ENCODE measurements at regions not wholly inside any gene's neighbourhood (a gene's known extent, or its start where the extent isn't known, plus 50 kb on each side); places are given as distances from the start of the nearest gene placed in this dataset.

DNA sequence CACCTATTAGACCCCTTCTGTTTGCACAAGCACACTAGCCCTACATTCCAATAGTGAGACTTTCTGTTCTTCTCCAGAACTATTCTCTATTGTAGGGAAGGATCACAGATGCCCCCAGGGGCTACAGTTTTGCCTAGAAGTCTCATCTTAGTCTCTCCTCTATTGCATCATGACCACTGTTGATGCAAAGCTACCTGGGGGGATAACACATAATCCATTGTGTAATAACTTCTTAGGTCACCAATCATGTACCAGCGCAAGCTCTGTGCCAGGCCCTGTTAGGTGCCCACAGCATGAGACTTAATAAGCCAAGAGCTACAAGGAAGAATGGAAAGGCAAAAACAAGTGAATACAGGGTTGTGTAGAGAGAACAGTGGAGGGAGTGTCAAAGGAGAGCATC, 98.1 kb upstream of the TNFAIP3 start:
- no peak for DNase-seq (ENCODE audit: low read depth in 1 of 2, low spot score in 1 of 2)
- TF ChIP-seq, protein P1, sequence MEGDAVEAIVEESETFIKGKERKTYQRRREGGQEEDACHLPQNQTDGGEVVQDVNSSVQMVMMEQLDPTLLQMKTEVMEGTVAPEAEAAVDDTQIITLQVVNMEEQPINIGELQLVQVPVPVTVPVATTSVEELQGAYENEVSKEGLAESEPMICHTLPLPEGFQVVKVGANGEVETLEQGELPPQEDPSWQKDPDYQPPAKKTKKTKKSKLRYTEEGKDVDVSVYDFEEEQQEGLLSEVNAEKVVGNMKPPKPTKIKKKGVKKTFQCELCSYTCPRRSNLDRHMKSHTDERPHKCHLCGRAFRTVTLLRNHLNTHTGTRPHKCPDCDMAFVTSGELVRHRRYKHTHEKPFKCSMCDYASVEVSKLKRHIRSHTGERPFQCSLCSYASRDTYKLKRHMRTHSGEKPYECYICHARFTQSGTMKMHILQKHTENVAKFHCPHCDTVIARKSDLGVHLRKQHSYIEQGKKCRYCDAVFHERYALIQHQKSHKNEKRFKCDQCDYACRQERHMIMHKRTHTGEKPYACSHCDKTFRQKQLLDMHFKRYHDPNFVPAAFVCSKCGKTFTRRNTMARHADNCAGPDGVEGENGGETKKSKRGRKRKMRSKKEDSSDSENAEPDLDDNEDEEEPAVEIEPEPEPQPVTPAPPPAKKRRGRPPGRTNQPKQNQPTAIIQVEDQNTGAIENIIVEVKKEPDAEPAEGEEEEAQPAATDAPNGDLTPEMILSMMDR (IDR thresholded peaks at IDR 0.05; ENCODE audit: insufficient read depth, low read length), result no peak
- no peak for TF ChIP-seq GABPA (IDR thresholded peaks at IDR 0.05; ENCODE audit: low read depth)
- TF ChIP-seq SPI1 (IDR thresholded peaks at IDR 0.05; ENCODE audit: borderline replicate concordance, low read depth), result no peak
- no peak for TF ChIP-seq POLR2AphosphoS5 (IDR thresholded peaks at IDR 0.05; ENCODE audit: low read depth)
- TF ChIP-seq, protein P2, sequence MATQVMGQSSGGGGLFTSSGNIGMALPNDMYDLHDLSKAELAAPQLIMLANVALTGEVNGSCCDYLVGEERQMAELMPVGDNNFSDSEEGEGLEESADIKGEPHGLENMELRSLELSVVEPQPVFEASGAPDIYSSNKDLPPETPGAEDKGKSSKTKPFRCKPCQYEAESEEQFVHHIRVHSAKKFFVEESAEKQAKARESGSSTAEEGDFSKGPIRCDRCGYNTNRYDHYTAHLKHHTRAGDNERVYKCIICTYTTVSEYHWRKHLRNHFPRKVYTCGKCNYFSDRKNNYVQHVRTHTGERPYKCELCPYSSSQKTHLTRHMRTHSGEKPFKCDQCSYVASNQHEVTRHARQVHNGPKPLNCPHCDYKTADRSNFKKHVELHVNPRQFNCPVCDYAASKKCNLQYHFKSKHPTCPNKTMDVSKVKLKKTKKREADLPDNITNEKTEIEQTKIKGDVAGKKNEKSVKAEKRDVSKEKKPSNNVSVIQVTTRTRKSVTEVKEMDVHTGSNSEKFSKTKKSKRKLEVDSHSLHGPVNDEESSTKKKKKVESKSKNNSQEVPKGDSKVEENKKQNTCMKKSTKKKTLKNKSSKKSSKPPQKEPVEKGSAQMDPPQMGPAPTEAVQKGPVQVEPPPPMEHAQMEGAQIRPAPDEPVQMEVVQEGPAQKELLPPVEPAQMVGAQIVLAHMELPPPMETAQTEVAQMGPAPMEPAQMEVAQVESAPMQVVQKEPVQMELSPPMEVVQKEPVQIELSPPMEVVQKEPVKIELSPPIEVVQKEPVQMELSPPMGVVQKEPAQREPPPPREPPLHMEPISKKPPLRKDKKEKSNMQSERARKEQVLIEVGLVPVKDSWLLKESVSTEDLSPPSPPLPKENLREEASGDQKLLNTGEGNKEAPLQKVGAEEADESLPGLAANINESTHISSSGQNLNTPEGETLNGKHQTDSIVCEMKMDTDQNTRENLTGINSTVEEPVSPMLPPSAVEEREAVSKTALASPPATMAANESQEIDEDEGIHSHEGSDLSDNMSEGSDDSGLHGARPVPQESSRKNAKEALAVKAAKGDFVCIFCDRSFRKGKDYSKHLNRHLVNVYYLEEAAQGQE (IDR thresholded peaks at IDR 0.05; ENCODE audit: insufficient replicate concordance, low read depth), result no peak
- Histone ChIP-seq H3K27me3 (ENCODE audit: insufficient read depth, poor library complexity, severe bottlenecking) (no peaks in the 10 kb centered on the region), H3K27ac (replicated peaks) (no peak overlapping the region; the same call in 1 of the 2 replicates), H3K4me3 (replicated peaks; ENCODE audit: insufficient read depth, low read length) (no peak overlapping the region)

DNA sequence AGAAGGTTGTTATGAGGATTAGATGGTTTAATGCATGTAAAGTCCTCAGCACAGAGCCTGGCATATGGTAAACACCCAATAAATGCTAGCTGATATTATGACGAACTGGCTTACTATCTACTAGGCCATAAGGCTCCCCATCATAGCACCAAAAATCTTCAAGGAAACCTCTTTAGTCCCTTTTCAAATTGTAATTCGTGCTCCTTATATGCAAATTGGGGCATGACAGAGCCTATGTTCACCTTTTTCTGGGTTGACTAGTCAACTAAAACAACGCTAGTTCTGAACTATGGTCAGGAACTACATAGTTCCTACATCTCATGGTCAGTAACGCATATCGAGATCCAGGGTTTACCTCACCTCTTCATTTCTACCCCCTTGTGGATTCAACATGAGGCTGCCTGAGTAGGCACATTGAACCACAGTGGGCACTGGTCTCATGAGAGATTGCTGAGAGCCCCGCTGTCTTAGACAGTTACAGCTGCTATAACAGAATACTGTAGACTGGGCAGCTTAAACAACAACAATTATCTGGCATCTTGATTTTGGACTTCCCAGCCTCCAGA, 97.2 kb upstream of the TNFAIP3 start:
- no peak for DNase-seq (ENCODE audit: low read depth in 1 of 2, low spot score in 1 of 2)
- TF ChIP-seq, protein P1 (IDR thresholded peaks at IDR 0.05; ENCODE audit: insufficient read depth, low read length), result no peak
- TF ChIP-seq SPI1 (IDR thresholded peaks at IDR 0.05; ENCODE audit: borderline replicate concordance, low read depth), result no peak
- TF ChIP-seq POLR2AphosphoS5 (IDR thresholded peaks at IDR 0.05; ENCODE audit: low read depth), result no peak

DNA sequence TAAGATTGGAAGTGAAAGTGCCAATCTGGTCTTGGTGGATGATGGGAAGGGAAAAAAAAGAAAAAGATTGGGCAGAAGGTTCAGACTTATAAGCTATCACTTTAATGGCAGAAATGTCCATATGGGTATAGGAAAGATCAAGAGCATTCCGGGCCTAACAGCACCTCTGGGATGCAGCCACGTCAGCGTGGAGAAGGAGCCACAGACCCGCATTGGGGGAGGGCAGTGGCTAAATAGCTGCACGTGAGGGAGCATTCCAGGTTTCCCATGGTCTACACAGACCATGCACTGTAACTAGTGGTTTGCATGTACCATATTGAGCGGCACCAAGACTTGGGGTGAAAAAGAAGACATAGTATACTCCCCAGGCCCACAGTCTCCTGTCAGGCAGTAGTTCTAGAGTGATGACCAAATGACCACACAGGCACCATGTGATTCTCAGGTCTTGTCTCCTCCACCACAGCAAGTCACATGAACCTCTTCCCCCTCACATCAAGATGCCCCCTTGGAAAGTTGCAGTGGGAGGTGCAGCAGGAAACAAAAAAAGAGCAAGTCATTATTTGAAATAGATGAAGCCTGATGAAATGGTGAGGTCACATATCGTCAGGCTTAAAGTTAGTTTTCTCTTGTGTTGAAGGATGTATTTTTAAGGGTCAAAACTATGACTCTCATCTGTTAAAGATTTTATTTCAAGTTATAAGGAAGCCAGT, 94.4 kb upstream of the TNFAIP3 start:
- DNase-seq (ENCODE audit: low read depth in 1 of 2, low spot score in 1 of 2), result no peak
- H3K27ac ChIP-seq (replicated peaks), result no peak overlapping the region

More for the DNA sequence above, 97.2 kb upstream of the TNFAIP3 start:
- H3K27me3 ChIP-seq (ENCODE audit: insufficient read depth, poor library complexity, severe bottlenecking), result no peaks in the 10 kb centered on the region
- H3K27ac ChIP-seq (replicated peaks), result no peak overlapping the region
- no peak overlapping the region for H3K4me3 ChIP-seq (replicated peaks; ENCODE audit: insufficient read depth, low read length)

More for the DNA sequence above, 94.4 kb upstream of the TNFAIP3 start:
- no peak overlapping the region for H3K4me3 ChIP-seq (replicated peaks; ENCODE audit: insufficient read depth, low read length)
- TF ChIP-seq, protein P2 (IDR thresholded peaks at IDR 0.05; ENCODE audit: insufficient replicate concordance, low read depth), result no peak
- TF ChIP-seq POLR2AphosphoS5 (IDR thresholded peaks at IDR 0.05; ENCODE audit: low read depth), result no peak
- TF ChIP-seq, protein P1 (IDR thresholded peaks at IDR 0.05; ENCODE audit: insufficient read depth, low read length), result no peak
- TF ChIP-seq GABPA (IDR thresholded peaks at IDR 0.05; ENCODE audit: low read depth), result no peak
- no peak for TF ChIP-seq SPI1 (IDR thresholded peaks at IDR 0.05; ENCODE audit: borderline replicate concordance, low read depth)
- H3K27me3 ChIP-seq (ENCODE audit: insufficient read depth, poor library complexity, severe bottlenecking), result no peaks in the 10 kb centered on the region

Data from HL-60 (cell line).